ENCODE measurements at regions not wholly inside any gene's neighbourhood (a gene's known extent, or its start where the extent isn't known, plus 50 kb on each side); places are given as distances from the start of the nearest gene placed in this dataset.

DNA sequence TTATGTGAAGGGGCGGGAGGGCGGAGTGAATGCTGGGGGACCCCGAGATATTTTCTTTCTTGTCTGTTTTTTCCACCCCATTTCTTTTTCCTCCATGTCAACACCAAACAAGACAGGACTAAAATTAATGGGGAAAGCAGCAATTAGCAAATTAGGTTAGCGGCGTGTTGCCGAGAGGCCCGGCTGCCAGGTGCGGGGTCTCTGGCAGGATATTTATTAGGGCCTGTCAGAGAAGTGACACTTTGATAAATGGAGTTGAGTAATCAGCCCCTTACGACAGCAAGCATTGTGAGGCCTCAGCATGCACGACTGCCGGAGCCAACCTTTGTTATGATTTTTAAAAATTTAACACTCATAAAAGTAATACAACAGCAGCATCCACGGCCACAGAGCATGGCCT is 193.8 kb downstream of the DHX35 start:
- DNase-seq = no peak

DNA sequence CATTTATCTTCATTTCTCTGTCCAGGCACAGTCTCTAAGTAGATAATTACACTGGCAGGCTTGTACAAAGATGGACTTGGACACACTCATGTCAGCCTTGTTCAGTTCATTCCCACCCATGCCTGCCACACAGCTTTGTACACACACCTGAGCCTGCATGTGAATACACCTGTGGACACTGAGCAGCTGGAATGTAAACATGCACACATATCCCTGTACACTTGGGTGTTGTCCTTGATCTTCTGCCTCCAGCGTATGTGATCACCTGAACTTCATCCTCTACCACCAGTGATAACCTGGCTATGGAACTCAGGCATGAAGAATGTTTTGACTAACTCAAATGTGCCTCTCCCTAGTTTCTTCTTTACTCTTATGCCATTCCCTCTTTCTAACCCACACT is 190.6 kb downstream of the DHX35 start:
- no peak for DNase-seq

GRCh38 chr20:39152126-39152525 is 190.0 kb downstream of the DHX35 start:
- DNase-seq = no peak

DNA sequence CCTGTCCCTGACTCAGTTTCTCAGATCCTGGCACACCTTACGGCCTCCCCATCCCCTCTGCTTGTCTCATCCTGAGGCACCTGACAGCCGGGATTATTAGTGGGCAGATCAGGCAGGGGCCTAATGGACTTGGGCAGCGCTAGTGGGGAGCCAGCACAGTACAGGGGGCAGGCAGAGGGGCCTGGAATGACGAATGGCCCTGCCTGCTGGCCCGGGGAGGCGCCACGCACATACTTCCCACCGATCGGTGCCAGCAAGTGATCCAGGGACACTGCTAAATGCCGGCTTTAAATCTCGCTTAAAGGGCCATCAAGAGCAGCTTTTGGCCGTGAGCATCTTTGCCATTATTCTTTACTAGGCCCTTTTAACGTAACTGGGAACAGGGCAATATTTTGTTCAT is 188.4 kb downstream of the DHX35 start:
- no peak for DNase-seq

- DNase-seq = no peak
Measured at GRCh38 chr20:39146394-39146793, 184.2 kb downstream of the DHX35 start.

DNA sequence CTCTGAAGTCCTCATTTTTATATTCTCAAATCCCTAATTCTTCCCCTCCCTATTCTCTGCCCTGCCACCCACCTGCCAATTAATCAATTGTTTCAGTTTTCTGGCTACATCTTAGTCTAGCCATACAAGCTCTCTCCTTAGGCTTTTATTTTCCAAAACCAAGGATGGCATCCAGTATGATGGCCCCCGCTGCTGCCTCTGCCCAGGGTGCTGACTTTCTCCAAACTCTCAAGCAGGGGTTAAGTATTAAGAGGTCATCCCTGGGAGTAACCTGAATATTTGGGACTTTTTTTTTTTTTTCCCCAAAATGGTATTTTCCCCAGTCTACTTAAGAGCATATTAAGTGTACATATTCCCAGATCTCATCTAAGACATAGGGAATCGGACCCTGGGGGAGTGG is 183.8 kb downstream of the DHX35 start:
- DNase-seq = no peak

- DNase-seq = no peak
Measured at GRCh38 chr20:39144757-39145156, 182.6 kb downstream of the DHX35 start.

GRCh38 chr20:39142407-39143096 is 180.4 kb downstream of the DHX35 start:
- no peak for DNase-seq

DNA sequence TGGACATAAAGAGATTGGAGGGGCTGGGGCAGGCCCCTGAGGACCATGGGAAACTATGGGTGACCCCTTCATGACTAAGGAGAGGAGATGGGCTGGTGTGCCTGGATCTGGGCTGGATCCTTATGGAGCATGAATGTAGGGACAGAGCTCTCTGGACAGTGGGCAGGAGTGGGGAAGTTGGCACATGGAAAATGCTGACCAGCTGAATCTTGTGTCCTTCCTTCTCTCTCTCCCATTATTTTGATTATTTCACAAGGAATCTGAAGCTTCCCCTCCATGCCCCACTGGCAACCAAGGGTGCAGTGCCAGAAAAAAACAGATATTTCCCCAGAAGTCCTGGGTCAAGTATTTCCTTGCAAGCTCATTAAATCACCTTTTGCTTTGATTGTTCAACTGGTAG is 175.2 kb downstream of the DHX35 start:
- no peak for DNase-seq

DNA sequence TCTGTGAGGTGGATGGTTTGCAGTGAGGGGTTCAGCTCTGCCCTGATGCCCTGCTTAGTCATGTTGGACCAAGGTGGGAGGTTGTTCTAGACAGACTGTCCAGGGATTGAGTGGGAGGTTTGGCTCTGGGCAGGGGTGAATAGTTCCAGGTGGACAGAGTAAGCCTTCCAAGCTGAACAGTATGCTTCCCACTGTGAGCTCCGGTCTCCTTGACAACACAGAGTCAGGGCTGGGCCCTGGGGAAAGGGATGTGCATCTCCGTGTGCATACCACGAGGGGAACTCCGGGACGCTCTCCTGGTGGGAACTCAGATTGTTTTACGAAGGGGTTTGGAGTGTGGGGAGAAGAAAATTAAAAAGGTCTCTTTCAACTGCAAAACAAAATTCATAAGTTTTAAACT is 174.7 kb downstream of the DHX35 start:
- DNase-seq = no peak

DNA sequence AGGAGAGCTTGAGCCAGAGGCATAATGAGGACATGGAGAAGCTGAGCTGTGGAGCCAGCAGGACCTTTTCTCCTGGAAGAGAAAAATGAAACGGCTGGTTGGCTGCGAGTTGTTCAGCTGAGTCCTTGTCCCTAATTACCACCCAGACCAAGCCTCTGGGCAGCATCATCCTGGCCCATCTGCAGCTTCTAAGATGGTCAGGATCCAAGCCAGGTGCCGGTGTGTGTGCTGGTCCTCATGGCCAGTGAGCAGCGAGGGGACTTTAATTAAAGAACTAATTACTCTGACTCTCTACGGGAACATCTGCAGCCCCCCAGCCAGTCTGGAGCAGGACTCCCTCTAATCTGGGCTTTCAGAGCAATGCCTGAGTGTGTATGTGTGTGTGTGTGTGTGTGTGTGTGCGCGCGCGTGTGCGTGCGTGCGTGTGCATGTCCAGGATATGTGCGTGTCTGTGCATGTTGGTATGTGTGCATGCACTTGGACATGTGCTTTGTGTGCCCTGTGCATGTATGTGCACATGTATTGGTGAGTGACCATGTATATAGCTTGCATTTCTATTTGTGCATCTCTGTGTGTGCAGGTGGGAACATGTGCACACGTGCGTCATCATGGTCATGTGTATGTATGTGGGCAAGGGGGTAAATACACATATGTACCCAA is 173.9 kb downstream of the DHX35 start:
- DNase-seq = no peak

DNA sequence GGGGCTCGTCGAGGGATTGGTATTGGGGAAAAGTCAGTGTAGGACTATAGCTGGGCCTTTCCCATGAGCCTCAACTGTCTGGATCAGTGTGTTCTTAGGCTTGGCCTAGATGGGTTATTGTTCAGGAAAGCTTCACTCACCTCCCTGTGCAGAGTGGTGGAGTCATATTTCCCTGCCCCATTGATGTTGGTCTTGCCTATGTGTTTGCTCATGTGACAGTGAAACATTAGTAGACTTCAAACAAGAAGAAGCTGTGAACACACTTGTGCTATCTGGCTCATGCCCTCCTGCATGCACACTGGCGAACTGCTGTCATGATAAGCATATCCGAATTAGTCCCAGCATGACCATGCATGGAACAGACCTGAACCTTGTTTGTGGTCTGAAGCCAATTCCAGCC is 171.1 kb downstream of the DHX35 start:
- DNase-seq = peak; percentile 9

DNA sequence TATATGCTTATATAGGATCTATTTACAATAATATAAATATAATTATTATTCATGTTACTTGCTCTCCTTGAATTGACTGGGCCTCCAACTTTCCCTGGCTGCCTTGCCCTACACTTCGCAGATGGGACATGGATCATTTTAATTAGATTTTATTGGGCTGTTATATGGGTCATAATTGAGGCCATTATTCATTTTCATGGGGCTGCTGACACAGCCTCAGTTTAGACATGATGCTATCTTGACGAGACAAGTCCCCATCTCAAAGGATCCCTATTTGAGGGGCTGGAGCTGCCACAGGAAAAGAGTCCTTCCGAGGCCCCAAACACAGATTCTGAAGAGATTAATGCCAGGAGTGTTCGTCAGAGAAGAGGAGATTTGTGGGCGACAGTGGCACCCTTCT is 170.4 kb downstream of the DHX35 start:
- no peak for DNase-seq

DNA sequence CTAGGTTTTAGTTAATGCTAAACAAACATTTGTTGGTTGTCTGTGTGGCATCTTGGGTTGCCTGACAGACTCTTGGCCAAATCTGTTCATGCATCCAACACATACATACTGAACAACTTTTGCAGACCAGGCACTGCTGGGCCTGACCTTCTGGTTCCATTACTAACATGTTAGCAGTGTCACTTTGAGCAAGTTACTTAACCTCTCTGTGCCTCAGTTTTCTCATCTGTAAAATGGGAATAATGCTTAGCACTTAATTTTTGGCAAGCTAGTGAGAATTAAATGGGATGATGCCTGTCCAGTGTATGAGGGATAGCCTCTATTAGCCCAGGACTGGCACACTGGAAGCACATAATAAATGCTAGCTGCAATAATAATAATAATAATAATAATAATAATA is 169.9 kb downstream of the DHX35 start:
- no peak for DNase-seq

DNA sequence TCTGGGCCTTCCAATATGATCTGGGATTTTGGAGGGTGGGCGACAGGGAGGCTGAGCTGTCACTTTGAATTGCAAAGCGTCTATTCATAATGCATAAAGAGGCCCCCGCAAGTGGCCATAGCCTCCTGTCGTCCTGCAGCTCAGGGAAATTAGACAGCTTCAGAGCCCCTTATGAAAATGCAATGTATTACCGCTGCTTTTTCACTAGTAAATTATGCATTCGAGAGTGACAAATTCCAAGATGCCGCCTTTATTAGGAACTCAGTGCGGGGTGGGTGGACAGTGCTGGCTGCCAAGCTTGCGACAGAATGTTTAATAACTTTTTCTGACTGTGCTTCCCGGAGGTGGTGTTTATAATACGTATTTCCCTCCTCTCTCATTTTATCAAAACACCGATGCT is 168.5 kb downstream of the DHX35 start:
- DNase-seq = no peak

DNA sequence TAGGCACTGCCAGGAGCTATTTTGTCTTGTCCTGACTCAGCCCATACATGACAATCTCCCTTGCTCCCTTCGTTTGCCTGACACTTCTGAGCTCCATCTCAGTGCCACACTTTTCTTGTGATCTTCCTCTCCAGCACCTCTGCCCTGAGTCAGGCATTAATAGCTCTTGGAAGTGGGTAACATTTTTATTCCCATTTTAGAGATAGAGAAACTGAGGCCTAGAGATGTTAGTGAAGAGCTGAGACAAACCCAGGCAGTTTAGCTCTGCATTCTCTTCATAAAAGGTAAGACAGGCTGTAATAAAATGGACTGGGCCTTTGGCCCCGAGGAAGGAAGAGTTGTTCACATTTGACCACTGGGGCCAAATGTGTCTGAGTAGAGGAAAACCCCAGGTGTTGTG is 167.4 kb downstream of the DHX35 start:
- no peak for DNase-seq

GRCh38 chr20:39124064-39124463 is 161.9 kb downstream of the DHX35 start:
- no peak for DNase-seq

DNA sequence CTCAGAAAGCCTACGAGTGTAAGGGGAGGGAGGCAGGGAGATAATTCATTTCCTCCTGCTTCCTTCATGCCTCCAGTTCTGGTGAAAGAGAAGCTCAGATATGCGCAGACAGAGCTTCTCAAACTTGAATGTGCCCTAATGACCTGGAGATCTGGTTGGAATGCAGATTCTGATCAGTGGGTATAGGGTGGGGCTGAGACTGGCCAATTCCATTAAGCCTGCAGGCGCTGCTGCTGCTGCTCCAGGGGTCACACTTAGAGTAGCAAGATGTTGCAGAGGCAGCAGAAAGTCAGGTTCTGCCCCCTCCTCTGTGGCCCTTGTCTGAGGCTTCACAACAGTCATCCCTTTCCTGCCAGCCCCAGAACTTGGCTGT is 161.0 kb downstream of the DHX35 start:
- no peak for DNase-seq

- DNase-seq = peak; percentile 4
Measured at GRCh38 chr20:39117491-39117890, 155.3 kb downstream of the DHX35 start.

DNA sequence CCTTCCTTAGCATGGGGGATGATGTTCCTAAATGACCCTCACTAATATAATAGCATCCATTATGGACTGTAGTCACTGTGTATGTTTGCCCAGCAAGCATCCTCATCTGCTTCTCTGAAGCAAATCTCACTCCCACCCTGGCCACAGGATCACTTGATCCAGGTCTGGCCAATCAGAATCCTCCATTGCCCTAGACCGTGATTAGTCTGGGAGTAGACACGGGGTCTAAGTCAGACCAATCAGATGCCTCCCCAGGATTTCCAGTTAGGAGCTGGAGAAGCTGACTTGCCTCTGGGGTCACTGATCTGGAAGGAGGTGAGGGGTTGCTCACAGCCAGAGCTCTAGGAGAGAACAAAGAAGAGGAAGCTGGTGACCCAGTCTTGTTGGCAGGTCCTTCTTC is 153.9 kb downstream of the DHX35 start:
- DNase-seq = no peak

- peak; percentile 65 for DNase-seq
Measured at GRCh38 chr20:39112178-39112743, 150.1 kb downstream of the DHX35 start.

DNA sequence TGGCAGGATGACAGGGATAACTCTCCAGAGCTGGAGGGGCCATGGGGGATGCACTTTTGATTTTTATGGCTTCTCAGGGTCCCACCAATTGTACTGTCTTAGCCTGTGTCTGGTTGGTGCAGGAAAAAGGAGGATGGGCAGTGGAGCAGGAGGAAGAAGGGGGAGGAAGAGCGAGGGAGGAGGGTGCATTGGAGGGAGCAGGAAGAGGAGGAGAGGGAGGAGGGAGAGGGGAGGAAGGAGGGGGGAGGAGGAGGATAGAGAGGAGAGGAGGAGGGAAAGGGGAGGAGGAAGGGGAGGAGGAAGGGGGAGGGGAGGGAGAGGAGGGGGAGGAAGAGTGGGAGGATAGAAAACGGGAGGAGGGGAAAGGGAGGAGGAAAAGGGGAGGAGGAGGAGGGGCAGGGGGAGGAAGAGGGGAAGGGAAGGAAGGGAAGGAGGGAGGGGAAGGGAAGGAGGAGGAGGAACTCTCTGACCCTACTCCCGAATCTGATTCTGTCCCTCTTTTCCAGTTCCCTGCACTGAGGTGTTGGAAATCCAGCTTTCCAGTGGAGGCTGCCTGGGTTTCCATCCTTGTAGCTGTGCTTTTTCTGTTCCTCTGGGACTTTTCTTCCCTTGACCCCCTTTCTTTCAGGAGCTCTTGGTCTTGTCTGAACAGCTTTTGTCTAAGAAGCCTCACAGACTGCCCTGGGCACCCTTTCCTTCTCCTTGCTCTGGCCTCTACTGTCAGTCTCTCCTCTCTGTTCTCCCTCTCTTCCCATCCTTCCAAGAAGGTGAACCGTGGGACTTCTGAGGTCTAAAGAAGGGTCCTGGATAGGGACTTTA is 149.4 kb downstream of the DHX35 start:
- DNase-seq = no peak

DNA sequence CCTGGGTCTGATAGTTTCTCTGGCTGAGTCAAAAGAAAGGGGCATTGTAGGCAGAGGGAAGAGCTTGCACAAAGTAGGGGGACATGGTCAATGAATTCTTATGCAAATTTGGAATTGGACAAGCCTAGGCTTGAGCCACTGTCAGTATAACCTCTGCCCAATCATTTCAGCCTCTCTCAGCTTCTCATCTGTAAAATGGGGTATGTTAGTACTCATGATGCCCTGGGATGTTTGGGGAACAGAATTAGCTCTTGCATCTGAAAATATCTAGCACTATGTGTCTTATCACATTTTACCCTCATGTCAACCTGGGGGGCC is 148.6 kb downstream of the DHX35 start:
- no peak for DNase-seq

All from NCI-H1092 treated with DMSO at 0.1 percent for 48 hours (cell line).